NK-92 treated with Interleukin-12 subunit alpha and Interleukin-12 subunit beta, amount 100 ng/mL, for 24 hours (cell line): ENCODE measurements at regions not wholly inside any gene's neighbourhood (a gene's known extent, or its start where the extent isn't known, plus 50 kb on each side); places are given as distances from the start of the nearest gene placed in this dataset.

ENCODE experiments used
- DNase-seq: peaks from one replicate; lab custom pipeline; 2025; lab: John Stamatoyannopoulos, UW

- DNase-seq = no peak
These were observed 452.8 kb downstream of the ENC1 start for GRCh38 chr5:74187757-74188156.

GRCh38 chr5:74186356-74187315, 453.9 kb downstream of the ENC1 start:
- DNase-seq = no peak

- DNase-seq = no peak
These were observed 454.9 kb downstream of the ENC1 start for GRCh38 chr5:74185599-74185998.

GRCh38 chr5:74184649-74185048, 455.9 kb downstream of the ENC1 start:
- DNase-seq = no peak

GRCh38 chr5:74183041-74183440, 457.5 kb downstream of the ENC1 start:
- no peak for DNase-seq

GRCh38 chr5:74182603-74183002, 457.9 kb downstream of the ENC1 start:
- DNase-seq = no peak

GRCh38 chr5:74179701-74180100, 460.8 kb downstream of the ENC1 start:
- no peak for DNase-seq

GRCh38 chr5:74179179-74179578, 461.3 kb downstream of the ENC1 start:
- DNase-seq = no peak

GRCh38 chr5:74177961-74178360, 462.6 kb downstream of the ENC1 start:
- no peak for DNase-seq

- DNase-seq = no peak
These were observed 466.2 kb downstream of the ENC1 start for GRCh38 chr5:74174366-74174765.

- no peak for DNase-seq
These were observed 466.9 kb downstream of the ENC1 start for GRCh38 chr5:74173665-74174064.

- DNase-seq = no peak
These were observed 467.3 kb downstream of the ENC1 start for GRCh38 chr5:74173241-74173640.

GRCh38 chr5:74169701-74170100, 470.8 kb downstream of the ENC1 start:
- no peak for DNase-seq

- DNase-seq = no peak
These were observed 472.6 kb downstream of the ENC1 start for GRCh38 chr5:74167930-74168315.

- no peak for DNase-seq
These were observed 473.2 kb downstream of the ENC1 start for GRCh38 chr5:74167206-74167929.

GRCh38 chr5:74166064-74166463, 474.5 kb downstream of the ENC1 start:
- DNase-seq = no peak

- no peak for DNase-seq
These were observed 475.7 kb downstream of the ENC1 start for GRCh38 chr5:74164725-74165235.

GRCh38 chr5:74162524-74162923, 478.0 kb downstream of the ENC1 start:
- no peak for DNase-seq

- DNase-seq = no peak
These were observed 479.4 kb downstream of the ENC1 start for GRCh38 chr5:74161170-74161569.

GRCh38 chr5:74156728-74157383, 483.7 kb downstream of the ENC1 start:
- no peak for DNase-seq

GRCh38 chr5:74155501-74155900, 485.0 kb downstream of the ENC1 start:
- DNase-seq = no peak

- no peak for DNase-seq
These were observed 486.0 kb downstream of the ENC1 start for GRCh38 chr5:74154526-74154925.
